ENCODE measurements at regions not wholly inside any gene's neighbourhood (a gene's known extent, or its start where the extent isn't known, plus 50 kb on each side); places are given as distances from the start of the nearest gene placed in this dataset.

DNA sequence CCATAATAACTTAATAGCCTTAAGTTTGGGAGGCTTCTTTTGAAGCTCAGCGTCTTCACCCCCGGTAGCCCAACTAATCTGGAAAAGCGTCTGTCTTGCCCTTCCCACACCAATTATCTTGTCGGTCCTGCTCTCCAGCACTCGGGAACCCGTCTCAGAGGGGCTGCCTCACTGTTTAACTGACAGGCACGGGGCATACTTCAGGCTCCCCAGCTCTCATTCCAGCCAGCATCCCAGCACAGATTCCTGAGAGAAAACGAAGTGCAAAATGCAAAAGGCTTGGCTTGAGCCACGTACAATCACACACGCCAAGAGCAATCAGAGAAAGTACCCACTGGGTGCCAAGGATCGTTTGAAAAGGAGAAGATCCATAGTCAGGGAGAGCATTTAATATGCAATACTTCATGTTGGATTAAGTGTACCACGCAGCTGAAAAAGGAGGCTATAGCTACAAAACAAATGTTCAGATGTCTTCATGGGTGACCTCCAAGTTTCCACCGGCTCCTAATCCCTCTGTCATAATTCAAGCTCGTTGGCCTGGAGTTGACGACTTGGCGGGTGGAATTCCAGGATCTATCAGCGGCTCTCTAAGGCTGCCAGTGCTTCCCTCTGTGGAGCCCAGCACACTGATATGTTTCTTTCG lies 53.7 kb upstream of the STX16 start:
- TF ChIP-seq TAF1 (IDR thresholded peaks at IDR 0.05; ENCODE audit: low read depth, low read length) (no peak), CTCF (IDR thresholded peaks at IDR 0.05; ENCODE audit: control extremely low read depth in 1 of 3, insufficient read depth in 1 of 3, low read depth in 1 of 3, low read length in 3 of 3) (no peak), POLR2A (IDR thresholded peaks at IDR 0.05; ENCODE audit: control extremely low read depth in 1 of 2, low read depth in 2 of 2, low read length in 2 of 2) (no peak), POLR2AphosphoS5 (IDR thresholded peaks at IDR 0.05; ENCODE audit: low read depth, low read length) (no peak), TCF12 (IDR thresholded peaks at IDR 0.05; ENCODE audit: low read depth, low read length) (no peak)

All from H1 (cell line).